OCI-LY1 (cell line): ENCODE measurements at regions not wholly inside any gene's neighbourhood (a gene's known extent, or its start where the extent isn't known, plus 50 kb on each side); places are given as distances from the start of the nearest gene placed in this dataset.

Experiments
- H2AFZ ChIP-seq: fragments of 200-600 bp; sonication (generic), shearing (Covaris generic); 2 replicates; pipeline ENCODE4 v1.6.0; 2014; ENCODE audit warnings: antibody characterized with exemption, mild to moderate bottlenecking, low read length
- H3F3A ChIP-seq: fragments of 200-600 bp; sonication (generic), shearing (Covaris generic); 2 replicates; pipeline ENCODE4 v1.6.0; 2014; ENCODE audit warnings: mild to moderate bottlenecking, antibody characterized with exemption, low read length, moderate library complexity; ENCODE audit not compliant: insufficient read depth
- H3K27ac ChIP-seq: fragments of 200-600 bp; sonication (generic); 2 replicates; pipeline ENCODE4 v1.5.1; 2014; ENCODE audit warnings: low read length, mixed run types, mild to moderate bottlenecking, low read depth; ENCODE audit not compliant: poor library complexity, severe bottlenecking
- H3K27me3 ChIP-seq: fragments of 200-600 bp; sonication (generic); 2 replicates; pipeline ENCODE4 v1.6.0; 2014; ENCODE audit warnings: antibody characterized with exemption, mild to moderate bottlenecking, low read length, moderate library complexity; ENCODE audit not compliant: insufficient read depth
- H3K36me3 ChIP-seq: fragments of 200-600 bp; sonication (generic); 2 replicates; pipeline ENCODE4 v1.6.1; 2014; ENCODE audit warnings: mild to moderate bottlenecking, antibody characterized with exemption, low read length, moderate library complexity, mixed read lengths; ENCODE audit not compliant: insufficient read depth
- H3K4me1 ChIP-seq: fragments of 200-600 bp; sonication (generic); 2 replicates; pipeline ENCODE4 v1.5.1; 2014; ENCODE audit warnings: mild to moderate bottlenecking, low read length, moderate library complexity; ENCODE audit not compliant: insufficient read depth, severe bottlenecking
- H3K4me2 ChIP-seq: fragments of 200-600 bp; sonication (generic), shearing (Covaris generic); 2 replicates; pipeline ENCODE4 v1.6.1; 2014; ENCODE audit warnings: low read length
- H3K4me3 ChIP-seq: fragments of 200-600 bp; sonication (generic); 2 replicates; pipeline ENCODE4 v1.5.1; 2014; ENCODE audit warnings: low read length, low read depth, mild to moderate bottlenecking, mixed read lengths; ENCODE audit not compliant: poor library complexity, severe bottlenecking
- H3K79me2 ChIP-seq: fragments of 200-600 bp; shearing (Covaris generic); 2 replicates; pipeline ENCODE4 v1.6.1; 2016; ENCODE audit warnings: mixed run types, low read length, mixed read lengths; ENCODE audit not compliant: insufficient read depth
- H3K9ac ChIP-seq: fragments of 200-600 bp; sonication (generic), shearing (Covaris generic); 2 replicates; pipeline ENCODE4 v1.6.1; 2014; ENCODE audit warnings: mild to moderate bottlenecking, low read length, mixed read lengths
- H3K9me2 ChIP-seq: fragments of 200-600 bp; sonication (generic), shearing (Covaris generic); 2 replicates; pipeline ENCODE4 v1.6.1; 2014; ENCODE audit warnings: low read depth, mild to moderate bottlenecking, low read length, mixed read lengths
- H3K9me3 ChIP-seq: fragments of 200-600 bp; shearing (Covaris generic); 2 replicates; pipeline ENCODE4 v1.6.1; 2014; ENCODE audit warnings: low read length, mixed read lengths
- H4K20me1 ChIP-seq: fragments of 200-600 bp; sonication (generic), shearing (Covaris generic); 2 replicates; pipeline ENCODE4 v1.6.0; 2016; ENCODE audit warnings: mild to moderate bottlenecking, low read length; ENCODE audit not compliant: insufficient read depth
- CTCF ChIP-seq: fragments of 200-600 bp; sonication (generic), shearing (Covaris generic); IDR thresholded peaks from 2 replicates; pipeline ENCODE4 v1.5.1; 2017; ENCODE audit warnings: mild to moderate bottlenecking, antibody characterized with exemption, low read length, moderate library complexity, mixed read lengths
- EZH2 ChIP-seq: fragments of 200-600 bp; sonication (generic), shearing (Covaris generic); IDR thresholded peaks from 2 replicates; pipeline ENCODE4 v1.8.0; 2017; ENCODE audit warnings: borderline replicate concordance, mixed run types, mild to moderate bottlenecking, antibody characterized with exemption, low read length, moderate library complexity, mixed read lengths

DNA sequence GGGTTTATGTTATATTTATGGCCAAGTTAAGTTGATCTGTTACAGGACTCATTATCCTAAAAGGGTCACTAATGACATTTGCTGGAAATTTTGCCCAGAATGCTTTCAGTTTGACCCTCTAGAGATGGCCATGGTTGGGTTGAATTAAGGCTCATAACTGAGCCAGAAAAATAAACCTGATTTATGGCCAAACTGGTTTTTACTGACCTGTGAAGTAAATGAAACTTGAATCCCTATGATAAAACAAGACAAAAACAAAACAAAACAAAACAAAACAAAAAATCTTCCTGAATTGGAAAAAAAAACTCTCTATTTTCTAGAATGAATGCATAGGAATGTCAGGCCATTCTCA lies 72.5 kb upstream of the CLDN14 start:
- Histone ChIP-seq H3K4me2 (no peak overlapping the region), H3K4me1 (no peaks in the 10 kb centered on the region), H3K79me2 (no peaks in the 10 kb centered on the region), H3K9ac (no peak overlapping the region), H3K27ac (no peak overlapping the region), H3K9me3 (peaks cover 3% of the 10 kb centered on the region; the same call in 1 of the 2 replicates), H2AFZ (no peak overlapping the region), H3K9me2 (no peaks in the 10 kb centered on the region), H3K36me3 (no peaks in the 10 kb centered on the region), H3K4me3 (no peak overlapping the region), H3F3A (no peaks in the 10 kb centered on the region), H3K27me3 (peaks cover 4% of the 10 kb centered on the region; the same call in 1 of the 2 replicates), H4K20me1 (no peaks in the 10 kb centered on the region)
- no peak for TF ChIP-seq EZH2
- TF ChIP-seq CTCF, result no peak

DNA sequence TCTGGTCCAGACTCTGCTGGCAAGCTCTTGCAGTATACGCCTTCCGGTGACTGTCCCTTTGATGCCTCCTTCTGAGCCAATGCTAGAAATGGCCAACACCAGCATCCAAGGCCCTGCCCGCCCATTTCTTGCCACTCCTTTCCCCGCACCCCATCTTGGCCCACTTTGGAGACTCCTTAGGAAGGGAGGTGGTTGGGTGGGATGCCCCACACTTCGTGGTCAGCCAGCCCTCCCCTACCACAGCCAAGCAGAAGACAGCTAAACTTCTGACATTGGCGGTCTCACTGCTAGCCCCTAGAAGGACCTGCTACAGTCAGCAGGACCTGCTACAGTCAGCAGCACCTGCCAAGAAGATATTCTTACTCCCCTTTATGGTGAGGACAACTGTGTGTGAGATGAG lies 73.5 kb upstream of the CLDN14 start:
- Histone ChIP-seq H2AFZ (no peak overlapping the region), H3K36me3 (no peaks in the 10 kb centered on the region), H3K9me2 (no peaks in the 10 kb centered on the region), H3K4me2 (no peak overlapping the region), H3K27me3 (peaks cover 4% of the 10 kb centered on the region; the same call in 1 of the 2 replicates), H3K9ac (no peak overlapping the region), H3K4me3 (no peak overlapping the region), H3K79me2 (no peaks in the 10 kb centered on the region), H3F3A (no peaks in the 10 kb centered on the region), H4K20me1 (no peaks in the 10 kb centered on the region), H3K9me3 (peaks cover 3% of the 10 kb centered on the region; the same call in 1 of the 2 replicates), H3K27ac (no peak overlapping the region), H3K4me1 (no peaks in the 10 kb centered on the region)
- TF ChIP-seq CTCF, result no peak
- no peak for TF ChIP-seq EZH2

DNA sequence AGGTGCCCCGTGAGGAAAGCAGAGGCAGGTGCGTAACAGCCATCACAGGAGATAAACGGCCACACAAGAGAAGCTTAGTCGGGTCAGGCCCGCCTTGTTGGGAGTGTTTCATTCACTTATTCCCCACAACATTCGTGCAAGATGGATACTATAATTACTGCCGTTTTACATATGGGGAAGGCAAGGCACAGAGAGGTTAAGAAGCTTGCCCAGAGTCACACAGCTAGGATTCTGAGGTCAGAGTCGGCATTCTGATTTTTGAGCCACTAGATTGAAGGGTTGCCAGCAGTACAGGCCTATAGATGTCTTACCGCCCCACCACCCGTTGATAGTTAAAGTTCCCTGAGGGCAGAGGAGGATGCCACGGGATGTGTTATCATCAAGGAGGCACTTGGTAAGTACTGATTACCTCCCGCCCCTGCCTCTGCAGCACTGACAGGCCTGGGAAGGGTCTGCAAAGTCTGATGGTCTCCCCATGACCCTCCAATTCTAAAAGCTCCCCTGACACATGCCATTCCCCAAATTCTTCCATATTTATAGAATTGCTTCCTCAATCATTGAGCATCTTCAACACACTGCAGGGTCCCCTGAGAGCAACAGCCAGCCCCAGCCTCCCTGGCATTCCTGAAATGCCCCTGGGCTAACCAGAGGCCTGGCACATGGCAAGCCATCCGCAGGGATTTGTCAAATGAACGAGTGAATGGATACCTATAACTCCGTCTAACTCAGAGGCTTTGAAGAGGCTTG lies 74.7 kb upstream of the CLDN14 start:
- no peaks in the 10 kb centered on the region for H3F3A ChIP-seq

More for the DNA sequence above, 74.7 kb upstream of the CLDN14 start:
- Histone ChIP-seq H3K4me2 (no peak overlapping the region), H3K27me3 (peaks cover 4% of the 10 kb centered on the region; the same call in 1 of the 2 replicates), H3K36me3 (no peaks in the 10 kb centered on the region), H3K79me2 (no peaks in the 10 kb centered on the region), H3K9me2 (no peaks in the 10 kb centered on the region), H2AFZ (no peak overlapping the region), H3K4me3 (no peak overlapping the region), H3K9ac (no peak overlapping the region), H3K4me1 (no peaks in the 10 kb centered on the region), H3K27ac (no peak overlapping the region), H3K9me3 (peaks cover 3% of the 10 kb centered on the region; the same call in 1 of the 2 replicates), H4K20me1 (no peaks in the 10 kb centered on the region)
- TF ChIP-seq CTCF, result no peak
- TF ChIP-seq EZH2, result no peak
